ENCODE measurements at regions not wholly inside any gene's neighbourhood (a gene's known extent, or its start where the extent isn't known, plus 50 kb on each side); places are given as distances from the start of the nearest gene placed in this dataset.

DNA sequence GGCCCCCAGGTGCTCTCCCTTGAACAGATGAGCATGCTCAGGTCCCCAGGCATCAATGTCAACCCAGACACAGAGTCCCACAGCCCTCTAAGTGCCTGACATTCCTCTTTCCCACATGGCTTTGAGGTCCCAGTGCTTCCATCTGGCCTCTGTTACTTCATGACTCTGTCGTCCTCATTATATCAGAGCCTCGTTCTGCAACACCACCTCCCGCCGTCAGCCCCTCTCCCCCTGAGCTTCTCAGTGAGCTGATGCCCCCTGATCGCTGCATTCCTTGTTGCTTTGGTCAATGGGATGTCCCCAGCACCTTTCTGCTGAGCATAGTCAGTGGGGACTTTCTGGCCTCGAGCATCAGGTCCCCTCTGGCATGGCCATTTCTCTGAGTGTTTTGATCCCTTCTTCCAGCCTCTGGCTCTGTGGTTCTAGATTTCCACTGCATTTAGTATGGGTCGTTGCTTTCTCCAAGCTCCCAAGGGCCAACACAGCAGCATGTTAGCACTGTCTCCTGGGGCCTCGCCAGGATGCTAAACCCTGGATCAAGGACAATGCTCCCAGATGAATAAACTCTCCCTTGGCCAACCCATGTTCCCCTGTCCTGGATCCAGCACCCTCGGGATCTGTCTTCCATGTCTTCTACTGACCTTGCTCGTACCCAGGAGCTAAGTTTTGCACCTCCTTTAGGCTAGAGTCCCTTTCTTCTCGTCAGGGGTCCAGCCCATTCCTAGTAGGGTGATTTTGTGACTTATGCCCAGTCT, 143.2 kb upstream of the TWIST2 start:
- Histone ChIP-seq H2AFZ (ENCODE audit: low read depth, low read length) (no peak overlapping the region), H3K4me3 (ENCODE audit: low read length) (no peak overlapping the region), H3K9me3 (ENCODE audit: low read length) (no peaks in the 10 kb centered on the region), H3K36me3 (ENCODE audit: insufficient read depth, low read length) (no peaks in the 10 kb centered on the region), H3K27me3 (ENCODE audit: insufficient read depth, low read length) (peaks cover 4% of the 10 kb centered on the region), H3K4me1 (ENCODE audit: insufficient read depth, low read length) (no peaks in the 10 kb centered on the region)

DNA sequence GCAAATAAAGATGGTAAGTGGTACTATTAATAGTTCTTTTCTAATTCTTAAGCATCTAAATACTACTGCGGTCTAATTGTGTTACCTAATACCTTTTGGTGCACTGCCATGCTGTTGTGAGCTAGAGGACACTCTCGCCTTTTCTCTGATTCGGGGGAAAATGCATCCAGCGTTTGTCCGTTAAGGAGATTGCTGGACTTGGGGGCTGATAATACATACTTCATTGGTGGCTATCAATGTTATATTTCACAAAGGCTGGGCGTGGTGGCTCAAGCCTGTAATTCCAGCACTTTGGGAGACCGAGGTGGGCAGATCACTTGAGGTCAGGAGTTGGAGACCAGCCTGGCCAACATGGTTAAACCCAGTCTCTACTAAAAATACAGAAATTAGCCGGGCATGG, 141.7 kb upstream of the TWIST2 start:
- Histone ChIP-seq H2AFZ (ENCODE audit: low read depth, low read length) (no peak overlapping the region), H3K9me3 (ENCODE audit: low read length) (no peaks in the 10 kb centered on the region), H3K4me1 (ENCODE audit: insufficient read depth, low read length) (no peaks in the 10 kb centered on the region), H3K4me3 (ENCODE audit: low read length) (no peak overlapping the region), H3K36me3 (ENCODE audit: insufficient read depth, low read length) (no peaks in the 10 kb centered on the region), H3K27me3 (ENCODE audit: insufficient read depth, low read length) (no peaks in the 10 kb centered on the region)

DNA sequence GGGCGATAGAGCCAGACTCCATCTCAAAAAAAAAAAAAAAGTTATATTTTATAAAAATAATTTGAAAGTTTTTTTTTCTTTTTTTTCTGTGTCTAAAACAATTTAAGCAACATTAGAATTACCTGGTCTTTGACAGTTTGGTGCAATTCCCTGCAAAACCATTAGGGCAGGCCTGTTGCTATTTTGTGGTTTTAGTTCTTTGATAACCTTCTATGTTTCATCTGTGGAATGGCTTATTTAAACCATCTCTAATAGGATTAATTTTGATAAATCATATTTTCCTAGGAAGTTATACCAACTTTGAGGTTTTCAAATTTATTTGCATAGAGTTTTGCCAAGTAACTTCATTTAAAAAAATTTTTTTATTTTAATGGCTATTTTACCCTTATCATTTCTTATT, 141.2 kb upstream of the TWIST2 start:
- Histone ChIP-seq H3K9me3 (ENCODE audit: low read length) (no peaks in the 10 kb centered on the region), H3K27me3 (ENCODE audit: insufficient read depth, low read length) (no peaks in the 10 kb centered on the region), H3K4me1 (ENCODE audit: insufficient read depth, low read length) (no peaks in the 10 kb centered on the region), H3K4me3 (ENCODE audit: low read length) (no peak overlapping the region), H2AFZ (ENCODE audit: low read depth, low read length) (no peak overlapping the region), H3K36me3 (ENCODE audit: insufficient read depth, low read length) (no peaks in the 10 kb centered on the region)

DNA sequence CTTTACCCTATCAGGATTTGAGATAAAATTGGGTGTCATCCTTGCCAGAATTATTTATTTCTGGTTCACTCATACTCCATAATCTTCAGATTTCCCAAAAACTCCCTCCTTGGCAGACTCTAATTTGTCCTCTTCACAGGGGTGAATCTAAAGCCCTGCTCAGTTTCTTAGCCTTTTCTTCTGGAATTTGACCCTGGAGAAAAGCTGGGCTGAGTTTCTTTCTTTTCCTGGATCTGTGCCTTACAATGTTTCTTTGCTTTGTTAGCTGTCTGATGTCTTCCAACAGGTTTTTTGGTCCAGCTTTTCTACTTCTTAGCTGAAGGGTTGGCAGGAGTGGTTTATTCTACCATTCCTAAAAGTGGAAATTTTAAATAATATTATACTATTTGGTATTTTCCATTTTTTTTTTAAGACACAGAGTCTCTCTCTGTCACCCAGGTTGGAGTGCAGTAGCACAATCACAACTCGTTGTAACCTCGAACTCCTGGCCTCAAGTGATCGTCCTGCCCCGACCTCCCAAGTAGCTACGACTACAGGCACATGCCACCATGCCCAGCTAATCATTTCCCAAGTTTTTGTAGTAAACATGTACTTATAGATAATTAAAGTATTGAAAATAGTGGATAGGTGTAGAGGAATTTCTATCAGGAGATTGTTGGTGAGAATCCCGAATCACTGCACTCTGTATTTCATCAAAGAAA, 138.4 kb upstream of the TWIST2 start:
- Histone ChIP-seq H2AFZ (ENCODE audit: low read depth, low read length) (no peak overlapping the region), H3K9me3 (ENCODE audit: low read length) (no peaks in the 10 kb centered on the region), H3K4me1 (ENCODE audit: insufficient read depth, low read length) (no peaks in the 10 kb centered on the region), H3K27me3 (ENCODE audit: insufficient read depth, low read length) (no peaks in the 10 kb centered on the region), H3K4me3 (ENCODE audit: low read length) (no peak overlapping the region), H3K36me3 (ENCODE audit: insufficient read depth, low read length) (no peaks in the 10 kb centered on the region)

DNA sequence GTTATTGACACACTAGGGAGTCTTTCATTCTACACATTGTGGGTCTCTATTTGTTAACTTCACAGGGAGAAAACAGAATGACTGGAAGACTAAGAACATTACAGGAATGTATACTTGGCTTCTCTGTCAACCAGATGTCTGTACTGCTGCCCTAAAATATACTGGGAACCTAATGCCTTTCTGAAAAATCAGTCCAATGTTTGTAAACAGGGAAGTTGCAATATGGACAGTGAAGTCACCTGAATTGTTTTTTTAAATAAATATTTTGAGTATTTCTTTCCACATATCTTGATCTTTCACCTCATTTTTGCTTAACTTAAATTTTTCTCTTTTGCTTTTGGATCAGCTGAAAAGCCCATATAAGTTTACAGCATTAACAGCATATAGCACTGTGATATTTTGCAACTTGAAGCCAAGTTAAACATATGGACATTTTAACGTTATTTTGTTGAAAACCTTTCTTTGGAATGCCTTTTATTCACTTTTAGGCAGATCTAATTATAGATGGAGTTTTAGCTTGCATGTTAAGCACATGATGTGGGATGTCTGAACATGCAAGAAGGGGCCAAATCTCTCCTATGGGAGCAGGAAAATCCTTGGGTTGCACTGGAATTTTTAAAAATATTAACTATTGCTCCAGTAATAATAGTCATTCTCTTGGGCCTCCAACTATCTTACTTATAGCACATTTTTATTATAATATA, 137.7 kb upstream of the TWIST2 start:
- H3K36me3 ChIP-seq (ENCODE audit: insufficient read depth, low read length): no peaks in the 10 kb centered on the region
- no peak overlapping the region for H2AFZ ChIP-seq (ENCODE audit: low read depth, low read length)
- H3K4me1 ChIP-seq (ENCODE audit: insufficient read depth, low read length): no peaks in the 10 kb centered on the region
- no peak overlapping the region for H3K4me3 ChIP-seq (ENCODE audit: low read length)
- H3K9me3 ChIP-seq (ENCODE audit: low read length): no peaks in the 10 kb centered on the region
- no peaks in the 10 kb centered on the region for H3K27me3 ChIP-seq (ENCODE audit: insufficient read depth, low read length)

DNA sequence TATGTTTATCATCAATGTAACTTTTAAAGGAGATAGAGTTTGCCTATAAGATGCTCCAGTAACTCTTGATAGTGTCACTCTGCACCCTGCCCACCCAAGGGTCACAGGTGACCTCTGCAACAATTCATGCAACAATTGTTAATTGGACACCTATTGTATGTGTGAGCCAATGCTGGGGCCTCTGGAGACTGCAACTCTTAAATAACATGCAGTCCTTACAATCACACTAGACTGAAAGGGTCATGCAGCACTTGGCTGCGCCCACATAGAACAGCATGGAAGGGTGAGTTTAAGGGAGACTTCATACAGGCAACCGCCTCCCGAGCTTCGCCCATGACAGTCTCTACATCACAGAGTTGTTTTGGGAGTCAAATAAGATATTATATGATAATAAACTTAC, 137.1 kb upstream of the TWIST2 start:
- Histone ChIP-seq H3K36me3 (ENCODE audit: insufficient read depth, low read length) (no peaks in the 10 kb centered on the region), H3K27me3 (ENCODE audit: insufficient read depth, low read length) (no peaks in the 10 kb centered on the region), H2AFZ (ENCODE audit: low read depth, low read length) (no peak overlapping the region), H3K9me3 (ENCODE audit: low read length) (no peaks in the 10 kb centered on the region), H3K4me3 (ENCODE audit: low read length) (no peak overlapping the region), H3K4me1 (ENCODE audit: insufficient read depth, low read length) (no peaks in the 10 kb centered on the region)

DNA sequence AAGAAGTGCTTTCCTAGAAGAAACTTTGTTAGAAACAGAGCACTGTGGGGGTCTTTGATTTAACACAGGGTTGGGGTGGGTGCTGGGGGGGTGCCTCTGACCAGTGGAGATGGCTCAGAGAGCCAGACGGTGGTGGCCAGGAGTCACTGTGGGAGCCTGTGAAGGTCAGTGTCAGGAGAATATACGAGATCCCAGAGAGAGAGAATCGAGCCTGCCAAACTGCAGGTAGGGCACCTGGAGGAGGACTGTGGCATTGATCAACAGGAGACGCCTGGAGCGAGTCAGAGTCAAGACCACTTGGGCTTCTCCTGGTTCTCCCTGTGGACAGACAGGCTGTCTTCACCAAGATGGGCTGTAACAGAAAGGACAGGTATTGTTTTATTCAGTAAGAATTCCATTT, 136.5 kb upstream of the TWIST2 start:
- no peak overlapping the region for H3K4me3 ChIP-seq (ENCODE audit: low read length)
- H3K9me3 ChIP-seq (ENCODE audit: low read length): no peaks in the 10 kb centered on the region
- H3K36me3 ChIP-seq (ENCODE audit: insufficient read depth, low read length): no peaks in the 10 kb centered on the region
- H2AFZ ChIP-seq (ENCODE audit: low read depth, low read length): no peak overlapping the region
- no peaks in the 10 kb centered on the region for H3K27me3 ChIP-seq (ENCODE audit: insufficient read depth, low read length)
- H3K4me1 ChIP-seq (ENCODE audit: insufficient read depth, low read length): no peaks in the 10 kb centered on the region

DNA sequence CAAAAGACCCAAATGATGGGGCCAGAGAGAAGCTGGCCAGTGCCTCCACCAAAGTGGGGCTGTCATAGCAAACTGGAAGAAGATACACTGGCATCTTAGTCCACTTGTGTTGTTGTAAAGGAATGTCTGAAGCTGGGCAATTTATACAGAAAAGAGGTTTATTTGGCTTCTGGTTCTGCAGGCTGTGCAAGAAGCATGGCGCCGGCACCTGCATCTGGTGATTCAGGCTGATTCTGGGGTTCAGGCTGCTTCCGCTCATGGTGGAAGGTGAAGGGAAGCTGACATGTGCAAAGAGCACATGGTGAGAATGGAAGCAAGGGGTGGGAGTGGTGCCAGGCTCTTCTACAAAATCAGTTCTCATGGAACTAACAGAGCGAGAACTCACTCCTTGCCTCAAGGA, 135.9 kb upstream of the TWIST2 start:
- Histone ChIP-seq H3K9me3 (ENCODE audit: low read length) (no peaks in the 10 kb centered on the region), H3K36me3 (ENCODE audit: insufficient read depth, low read length) (no peaks in the 10 kb centered on the region), H3K27me3 (ENCODE audit: insufficient read depth, low read length) (no peaks in the 10 kb centered on the region), H2AFZ (ENCODE audit: low read depth, low read length) (no peak overlapping the region), H3K4me1 (ENCODE audit: insufficient read depth, low read length) (no peaks in the 10 kb centered on the region), H3K4me3 (ENCODE audit: low read length) (no peak overlapping the region)

DNA sequence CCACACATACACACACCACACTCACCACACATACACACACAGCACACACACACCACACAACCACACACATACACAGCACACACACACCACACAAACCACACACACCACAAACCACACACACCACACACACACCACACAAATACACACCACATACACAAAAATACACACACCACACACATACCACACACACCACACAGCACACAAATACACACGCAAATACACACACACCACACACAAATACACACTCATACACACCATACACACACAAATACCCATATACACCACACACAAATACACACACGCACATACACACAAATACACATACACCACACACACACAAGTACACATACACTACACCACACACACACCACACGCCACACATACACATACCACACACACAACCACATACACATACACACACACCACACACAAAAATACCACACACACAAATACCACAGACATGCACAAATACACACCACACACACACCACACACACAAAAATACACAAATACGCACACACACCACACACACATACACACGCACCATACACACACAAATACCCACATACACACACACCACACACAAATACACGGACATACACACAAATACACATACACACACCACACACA, 134.6 kb upstream of the TWIST2 start:
- Histone ChIP-seq H3K4me3 (ENCODE audit: low read length) (no peak overlapping the region), H3K27me3 (ENCODE audit: insufficient read depth, low read length) (no peaks in the 10 kb centered on the region), H3K36me3 (ENCODE audit: insufficient read depth, low read length) (no peaks in the 10 kb centered on the region), H2AFZ (ENCODE audit: low read depth, low read length) (no peak overlapping the region), H3K9me3 (ENCODE audit: low read length) (no peaks in the 10 kb centered on the region), H3K4me1 (ENCODE audit: insufficient read depth, low read length) (no peaks in the 10 kb centered on the region)

DNA sequence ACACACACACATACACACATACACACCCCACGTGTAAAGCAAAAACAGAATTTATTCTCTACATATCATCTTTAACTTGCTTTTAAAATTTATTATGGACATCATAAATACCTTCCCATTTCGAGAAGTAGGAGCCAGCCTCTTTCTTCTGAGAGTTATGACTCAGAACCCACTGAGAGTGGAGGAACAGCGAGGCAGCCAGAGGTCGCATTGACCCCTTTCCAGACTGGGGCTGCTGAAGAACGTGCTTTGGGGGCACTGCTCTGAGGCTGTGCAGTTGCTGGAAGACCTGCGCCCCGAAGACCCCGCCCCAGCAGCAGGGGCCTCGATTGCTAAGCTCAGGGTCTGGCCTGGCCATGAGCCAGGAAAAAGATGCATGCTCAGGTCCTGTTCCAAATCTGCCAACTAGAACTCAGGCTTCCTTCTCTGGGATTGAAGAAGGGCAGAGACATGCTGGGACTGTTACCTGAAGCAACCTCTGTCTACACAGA, 133.8 kb upstream of the TWIST2 start:
- no peaks in the 10 kb centered on the region for H3K4me1 ChIP-seq (ENCODE audit: insufficient read depth, low read length)
- H2AFZ ChIP-seq (ENCODE audit: low read depth, low read length): no peak overlapping the region
- H3K4me3 ChIP-seq (ENCODE audit: low read length): no peak overlapping the region
- no peaks in the 10 kb centered on the region for H3K36me3 ChIP-seq (ENCODE audit: insufficient read depth, low read length)
- H3K27me3 ChIP-seq (ENCODE audit: insufficient read depth, low read length): no peaks in the 10 kb centered on the region
- no peaks in the 10 kb centered on the region for H3K9me3 ChIP-seq (ENCODE audit: low read length)

DNA sequence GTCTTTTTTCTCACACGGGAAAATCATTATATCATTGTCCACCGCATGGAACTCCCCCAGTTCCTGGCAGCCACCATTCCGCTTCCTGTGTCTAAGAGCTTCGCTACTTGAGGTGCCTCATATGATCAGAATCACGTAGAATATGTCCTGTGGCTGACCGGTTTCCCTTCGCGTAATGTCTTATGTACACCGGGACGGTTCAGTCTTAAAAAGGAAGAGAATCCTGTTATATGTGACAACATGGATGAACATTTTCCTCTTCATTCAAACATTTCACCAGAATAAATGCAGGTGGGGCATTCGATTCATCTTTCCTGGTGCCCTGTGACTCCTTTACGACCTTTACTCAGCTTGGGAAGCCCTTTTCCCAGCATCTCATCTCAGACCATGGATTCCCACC, 131.7 kb upstream of the TWIST2 start:
- Histone ChIP-seq H3K4me1 (ENCODE audit: insufficient read depth, low read length) (no peaks in the 10 kb centered on the region), H3K9me3 (ENCODE audit: low read length) (no peaks in the 10 kb centered on the region), H3K27me3 (ENCODE audit: insufficient read depth, low read length) (no peaks in the 10 kb centered on the region), H2AFZ (ENCODE audit: low read depth, low read length) (no peak overlapping the region), H3K4me3 (ENCODE audit: low read length) (no peak overlapping the region), H3K36me3 (ENCODE audit: insufficient read depth, low read length) (no peaks in the 10 kb centered on the region)

DNA sequence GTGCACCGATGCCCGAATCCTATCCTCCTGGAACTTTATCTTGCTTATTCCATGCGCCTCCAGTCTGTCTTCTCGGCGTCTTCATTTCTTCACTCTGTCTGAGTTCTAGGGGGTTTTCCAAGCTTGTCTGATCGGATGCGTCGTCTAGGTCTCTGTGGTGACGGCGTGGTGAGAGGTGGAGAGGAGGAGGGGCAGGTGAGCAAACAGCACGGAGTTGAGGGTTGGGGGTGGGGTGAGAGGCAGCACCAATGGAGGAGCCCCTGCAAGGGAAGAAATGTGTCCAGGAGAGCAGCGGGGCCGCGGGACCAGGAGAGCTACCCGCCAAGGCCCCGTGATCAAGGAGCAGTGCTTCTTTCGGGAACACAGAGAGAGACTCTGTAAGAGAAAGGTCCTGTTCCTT, 131.3 kb upstream of the TWIST2 start:
- Histone ChIP-seq H2AFZ (ENCODE audit: low read depth, low read length) (no peak overlapping the region), H3K4me3 (ENCODE audit: low read length) (no peak overlapping the region), H3K4me1 (ENCODE audit: insufficient read depth, low read length) (no peaks in the 10 kb centered on the region), H3K9me3 (ENCODE audit: low read length) (no peaks in the 10 kb centered on the region), H3K27me3 (ENCODE audit: insufficient read depth, low read length) (no peaks in the 10 kb centered on the region), H3K36me3 (ENCODE audit: insufficient read depth, low read length) (no peaks in the 10 kb centered on the region)

DNA sequence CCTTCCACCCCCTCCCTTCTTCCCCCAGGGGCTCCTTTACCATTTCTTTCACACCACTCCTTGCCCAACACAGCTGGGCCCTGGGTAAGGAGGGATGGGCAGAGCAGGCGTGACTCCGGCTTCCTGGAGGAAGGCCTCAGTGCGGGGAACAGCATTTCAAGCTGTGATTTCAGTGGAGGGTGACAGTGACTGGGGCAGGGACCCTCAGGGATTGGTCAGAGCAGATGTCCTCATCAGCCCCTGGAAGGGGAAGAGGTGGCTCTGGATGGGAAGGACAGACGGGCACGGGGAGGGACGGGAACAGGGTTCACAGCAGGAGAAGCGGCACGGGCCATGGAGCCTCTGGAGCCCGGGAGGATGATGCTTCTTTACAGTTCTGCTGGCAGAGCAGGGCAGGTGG, 130.8 kb upstream of the TWIST2 start:
- H3K4me3 ChIP-seq (ENCODE audit: low read length): no peak overlapping the region
- no peaks in the 10 kb centered on the region for H3K36me3 ChIP-seq (ENCODE audit: insufficient read depth, low read length)
- no peaks in the 10 kb centered on the region for H3K27me3 ChIP-seq (ENCODE audit: insufficient read depth, low read length)
- no peaks in the 10 kb centered on the region for H3K9me3 ChIP-seq (ENCODE audit: low read length)
- no peaks in the 10 kb centered on the region for H3K4me1 ChIP-seq (ENCODE audit: insufficient read depth, low read length)
- H2AFZ ChIP-seq (ENCODE audit: low read depth, low read length): no peak overlapping the region
